DND-41 (cell line): ENCODE measurements at regions not wholly inside any gene's neighbourhood (a gene's known extent, or its start where the extent isn't known, plus 50 kb on each side); places are given as distances from the start of the nearest gene placed in this dataset.

Experiments used
- CTCF ChIP-seq: IDR thresholded peaks from 2 replicates; pipeline ENCODE4 v1.5.1; 2012; ENCODE audit warnings: borderline replicate concordance, low read length, moderate library complexity, mild to moderate bottlenecking; ENCODE audit not compliant: poor library complexity, severe bottlenecking; ENCODE audit errors: extremely low read depth
- EZH2 ChIP-seq: IDR thresholded peaks from 3 replicates; pipeline ENCODE4 v1.6.1; 2012; ENCODE audit warnings: borderline replicate concordance, low read depth, mild to moderate bottlenecking, moderate library complexity, low read length, inconsistent platforms; ENCODE audit not compliant: severe bottlenecking

DNA sequence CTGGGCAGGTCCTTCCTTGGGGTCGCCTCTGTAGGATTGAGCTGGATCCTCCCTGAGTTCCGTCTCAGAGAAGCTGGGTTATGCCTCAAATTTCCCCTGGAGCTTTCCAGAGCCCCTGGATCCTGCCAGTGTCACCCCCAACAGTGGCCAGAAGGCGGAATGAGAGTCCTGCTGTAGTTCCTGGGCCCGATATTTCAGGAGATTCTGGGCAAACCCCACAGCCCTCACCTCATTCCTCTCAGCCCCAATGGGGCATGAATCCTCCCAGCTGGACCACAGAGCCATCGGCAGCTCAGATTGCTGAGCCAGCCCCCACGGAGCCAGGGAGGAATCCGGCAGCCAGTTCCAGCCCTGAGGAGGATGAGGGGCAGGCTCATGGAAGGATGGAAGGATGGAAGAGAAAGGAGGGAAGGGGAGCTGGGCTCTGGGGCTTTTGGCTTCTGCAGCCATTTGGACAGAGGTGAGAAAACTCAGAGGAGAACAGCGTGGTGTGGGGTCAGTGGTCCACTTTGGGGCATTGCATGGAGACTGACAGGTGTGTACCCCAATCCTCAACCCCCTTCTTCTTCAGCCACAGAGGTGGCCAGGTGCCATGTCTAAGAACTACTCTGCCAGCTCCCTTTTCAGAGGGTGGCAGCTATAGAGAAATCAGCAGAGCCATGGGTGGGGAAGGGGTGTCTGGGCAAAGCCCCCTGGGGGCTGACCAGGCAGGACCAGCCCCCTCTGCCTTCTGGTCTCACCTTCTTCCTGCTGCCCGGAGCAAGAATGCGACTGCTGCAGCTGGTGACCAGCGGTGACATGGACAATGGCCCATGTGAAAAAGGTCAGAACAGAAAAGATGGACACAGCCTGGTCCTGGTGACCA lies 867.6 kb downstream of the TBC1D22A start:
- no peak for TF ChIP-seq CTCF
- no peak for TF ChIP-seq EZH2
